ENCODE measurements at regions not wholly inside any gene's neighbourhood (a gene's known extent, or its start where the extent isn't known, plus 50 kb on each side); places are given as distances from the start of the nearest gene placed in this dataset.

GRCh38 chr20:22770241-22770800, 185.9 kb upstream of the FOXA2 start:
- TF ChIP-seq CTCF (IDR thresholded peaks at IDR 0.05) = no peak
- TF ChIP-seq ZFX (IDR thresholded peaks at IDR 0.05; ENCODE audit: borderline replicate concordance) = no peak
